Fibroblast of skin of right biceps (primary cell): ENCODE measurements at regions not wholly inside any gene's neighbourhood (a gene's known extent, or its start where the extent isn't known, plus 50 kb on each side); places are given as distances from the start of the nearest gene placed in this dataset.
"Not testable (repeated sequence)": the region's sequence is repeated elsewhere in the genome, so short reads cannot be mapped to it uniquely, and the experiment has no call there.

Source experiments
- DNase-seq: peaks from one replicate; pipeline ENCODE4 v3.0.0-alpha.2; 2013

GRCh38 chr5:28975508-28975907 is 1937.1 kb upstream of the CDH9 start:
- no peak for DNase-seq

- no peak for DNase-seq
Measured at GRCh38 chr5:28967848-28968247, 1929.5 kb upstream of the CDH9 start.

- no peak for DNase-seq
Measured at GRCh38 chr5:28961816-28962215, 1923.4 kb upstream of the CDH9 start.

- DNase-seq, result no peak
Measured at GRCh38 chr5:28958581-28958980, 1920.2 kb upstream of the CDH9 start.

GRCh38 chr5:28957450-28957849 is 1919.1 kb upstream of the CDH9 start:
- DNase-seq, result no peak

GRCh38 chr5:28954074-28954473 is 1915.7 kb upstream of the CDH9 start:
- no peak for DNase-seq

- DNase-seq, result no peak
Measured at GRCh38 chr5:28947865-28948264, 1909.5 kb upstream of the CDH9 start.

- DNase-seq, result no peak
Measured at GRCh38 chr5:28945859-28946258, 1907.5 kb upstream of the CDH9 start.

GRCh38 chr5:28929366-28929765 is 1891.0 kb upstream of the CDH9 start:
- DNase-seq, result not testable (repeated sequence)

GRCh38 chr5:28928327-28928790 is 1890.0 kb upstream of the CDH9 start:
- not testable (repeated sequence) for DNase-seq

- no peak for DNase-seq
Measured at GRCh38 chr5:28927559-28928326, 1889.4 kb upstream of the CDH9 start.

- no peak for DNase-seq
Measured at GRCh38 chr5:28926422-28926821, 1888.0 kb upstream of the CDH9 start.

GRCh38 chr5:28917631-28918030 is 1879.2 kb upstream of the CDH9 start:
- DNase-seq, result no peak

GRCh38 chr5:28914297-28914696 is 1875.9 kb upstream of the CDH9 start:
- no peak for DNase-seq

GRCh38 chr5:28903643-28904042 is 1865.3 kb upstream of the CDH9 start:
- no peak for DNase-seq

GRCh38 chr5:28896949-28897348 is 1858.6 kb upstream of the CDH9 start:
- no peak for DNase-seq

GRCh38 chr5:28880936-28881335 is 1842.5 kb upstream of the CDH9 start:
- no peak for DNase-seq

- DNase-seq, result no peak
Measured at GRCh38 chr5:28877050-28877449, 1838.7 kb upstream of the CDH9 start.

GRCh38 chr5:28864006-28864405 is 1825.6 kb upstream of the CDH9 start:
- no peak for DNase-seq

- no peak for DNase-seq
Measured at GRCh38 chr5:28862860-28863196, 1824.4 kb upstream of the CDH9 start.

- DNase-seq, result no peak
Measured at GRCh38 chr5:28862137-28862859, 1823.9 kb upstream of the CDH9 start.

GRCh38 chr5:28855626-28856025 is 1817.2 kb upstream of the CDH9 start:
- no peak for DNase-seq

GRCh38 chr5:28850320-28850921 is 1812.0 kb upstream of the CDH9 start:
- no peak for DNase-seq

GRCh38 chr5:28831042-28831441 is 1792.7 kb upstream of the CDH9 start:
- no peak for DNase-seq
